Kidney (tissue), 13 donors: ENCODE measurements at regions not wholly inside any gene's neighbourhood (a gene's known extent, or its start where the extent isn't known, plus 50 kb on each side); places are given as distances from the start of the nearest gene placed in this dataset.

ENCODE experiments used
- DNase-seq, 5 donors: peaks; one replicate each; pipeline ENCODE4 v3.0.0-alpha.2; 2013 to 2020
- FAIRE-seq: peaks from 2 replicates; lab custom pipeline; 2012; peaks lifted over from hg19 to GRCh38; lab: Jason Lieb, UNC
- H3K27ac ChIP-seq, 2 donors: one replicate each; pipeline ENCODE4 v1.7.0; 2013; ENCODE audit warnings: low read depth in 2 of 2, low read length in 2 of 2, inconsistent platforms in 1 of 2
- H3K27me3 ChIP-seq: one replicate; pipeline ENCODE4 v1.7.1; 2013; ENCODE audit warnings: low read length, inconsistent platforms; ENCODE audit not compliant: control insufficient read depth, insufficient read depth
- H3K36me3 ChIP-seq, 3 donors: one replicate each; pipeline versions ENCODE4 v1.7.0 to v1.7.1; 2013; ENCODE audit warnings: low read length in 3 of 3, control low read depth in 1 of 3, inconsistent platforms in 1 of 3; ENCODE audit not compliant: insufficient read depth in 3 of 3, control insufficient read depth in 2 of 3
- H3K4me1 ChIP-seq, 3 donors: one replicate each; pipeline versions ENCODE4 v1.7.0 to v1.7.1; 2013; ENCODE audit warnings: low read length in 3 of 3, inconsistent platforms in 1 of 3, low read depth in 1 of 3; ENCODE audit not compliant: control insufficient read depth in 2 of 3, insufficient read depth in 2 of 3
- H3K4me3 ChIP-seq, 3 donors: one replicate each; pipeline versions ENCODE4 v1.7.0 to v1.8.1; 2013; ENCODE audit warnings: low read length in 3 of 3, control low read depth in 1 of 3, inconsistent platforms in 1 of 3
- H3K9ac ChIP-seq, 3 donors: one replicate each; pipeline versions ENCODE4 v1.7.0 to v1.7.1; 2013; ENCODE audit warnings: low read length in 3 of 3, control low read depth in 1 of 3, inconsistent platforms in 1 of 3
- H3K9me3 ChIP-seq, 3 donors: one replicate each; pipeline versions ENCODE4 v1.7.0 to v1.7.1; 2013; ENCODE audit warnings: low read length in 3 of 3, control low read depth in 1 of 3, inconsistent platforms in 1 of 3; ENCODE audit not compliant: control insufficient read depth in 2 of 3, insufficient read depth in 1 of 3
- CTCF ChIP-seq: IDR thresholded peaks from 3 replicates; pipeline ENCODE4 v1.5.1; 2012; ENCODE audit warnings: mild to moderate bottlenecking, moderate library complexity, borderline replicate concordance; ENCODE audit not compliant: insufficient read depth; ENCODE audit errors: extremely low read depth
- intact Hi-C: fragments of 100-400 bp; cut with DNase I; formaldehyde crosslinking; loops from one replicate; pipeline ENCODE4 v1.11.1; 2022
- donor health status: control.
- donor health status: control.
- donor health status: control.
- donor health status: control.
- donor health status: control.
- donor health status: DM: yes; HTN: yes; CAD: no.
- donor health status: Normal renal cell carcinoma (clear cell type).

DNA sequence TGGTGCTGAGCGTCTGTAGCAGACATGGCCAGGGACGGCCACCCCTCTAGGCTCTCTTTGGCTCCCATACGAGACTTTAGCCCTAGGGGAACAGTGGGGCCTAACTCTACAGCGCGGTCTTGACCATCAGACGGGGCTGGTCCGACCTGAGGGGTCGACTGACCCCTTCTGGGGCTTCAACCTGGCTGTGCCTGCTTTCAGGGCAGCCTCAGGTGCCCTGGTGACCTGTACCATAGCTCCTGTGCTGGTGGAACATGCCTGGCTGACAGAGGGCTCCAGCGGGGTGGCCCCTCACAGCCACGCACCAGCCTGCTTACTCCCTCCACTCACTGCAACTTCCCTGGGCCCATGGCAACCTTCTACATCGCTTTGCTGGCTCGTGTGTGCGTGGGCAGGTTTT, 423.4 kb upstream of the SEMA6A start:
- DNase-seq (no peak), FAIRE-seq (no peak)
- intact Hi-C loops: no loop called here

DNA sequence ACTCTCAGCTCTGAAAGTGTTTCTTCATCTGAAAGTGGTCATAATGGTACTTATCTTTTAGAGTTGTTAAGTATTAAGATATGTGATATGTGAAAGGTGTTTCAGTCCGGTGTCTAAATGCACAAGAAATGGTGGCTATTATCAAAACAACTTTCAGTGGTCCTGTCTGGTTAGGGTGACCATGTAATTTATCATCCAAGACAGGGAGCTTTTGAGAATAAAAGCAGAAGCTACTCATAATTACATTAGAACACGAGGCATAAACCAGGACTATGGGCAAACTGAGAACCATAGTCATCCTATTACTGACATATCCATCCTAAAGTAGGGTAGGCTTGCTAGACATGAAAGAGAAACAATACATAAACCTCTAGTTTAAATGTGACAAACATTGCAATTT, 418.1 kb upstream of the SEMA6A start:
- no peaks in the 10 kb centered on the region for H3K9me3 ChIP-seq
- H3K9ac ChIP-seq: no peak overlapping the region
- no peak for DNase-seq
- no peak overlapping the region for H3K4me3 ChIP-seq
- no peak overlapping the region for H3K27ac ChIP-seq
- no peak for FAIRE-seq
- no peaks in the 10 kb centered on the region for H3K36me3 ChIP-seq
- H3K4me1 ChIP-seq: no peaks in the 10 kb centered on the region
- no peaks in the 10 kb centered on the region for H3K27me3 ChIP-seq
- TF ChIP-seq CTCF: no peak
- intact Hi-C loops: no loop called here

More for the DNA sequence above, 423.4 kb upstream of the SEMA6A start:
- Histone ChIP-seq H3K9me3 (no peaks in the 10 kb centered on the region), H3K9ac (no peak overlapping the region), H3K27ac (no peak overlapping the region), H3K4me1 (no peaks in the 10 kb centered on the region), H3K36me3 (no peaks in the 10 kb centered on the region), H3K4me3 (no peak overlapping the region), H3K27me3 (no peaks in the 10 kb centered on the region)
- no peak for TF ChIP-seq CTCF

DNA sequence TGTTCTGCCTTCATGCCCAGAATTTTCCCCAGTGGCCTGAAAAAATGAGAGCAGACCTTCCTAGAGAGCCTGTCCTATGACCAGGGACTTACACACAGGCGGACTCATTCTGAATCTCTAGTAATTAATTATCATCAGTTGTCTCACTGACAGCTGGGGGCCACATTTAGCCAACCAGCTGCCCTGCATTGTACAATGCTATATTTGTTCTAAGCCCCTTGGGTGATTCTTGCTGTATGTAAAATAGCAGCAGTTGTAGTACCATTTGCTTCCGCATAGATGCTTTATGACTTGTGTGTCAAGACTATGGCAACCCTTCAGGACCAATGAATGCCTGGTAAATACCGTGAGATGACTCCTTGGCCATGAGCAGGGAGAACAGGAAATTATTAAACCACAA, 415.4 kb upstream of the SEMA6A start:
- Histone ChIP-seq H3K27ac (no peak overlapping the region), H3K4me3 (no peak overlapping the region), H3K9ac (no peak overlapping the region), H3K36me3 (no peaks in the 10 kb centered on the region), H3K4me1 (no peaks in the 10 kb centered on the region), H3K27me3 (no peaks in the 10 kb centered on the region), H3K9me3 (no peaks in the 10 kb centered on the region)
- TF ChIP-seq CTCF: no peak
- FAIRE-seq (no peak), DNase-seq (no peak)
- intact Hi-C loops: no loop called here

DNA sequence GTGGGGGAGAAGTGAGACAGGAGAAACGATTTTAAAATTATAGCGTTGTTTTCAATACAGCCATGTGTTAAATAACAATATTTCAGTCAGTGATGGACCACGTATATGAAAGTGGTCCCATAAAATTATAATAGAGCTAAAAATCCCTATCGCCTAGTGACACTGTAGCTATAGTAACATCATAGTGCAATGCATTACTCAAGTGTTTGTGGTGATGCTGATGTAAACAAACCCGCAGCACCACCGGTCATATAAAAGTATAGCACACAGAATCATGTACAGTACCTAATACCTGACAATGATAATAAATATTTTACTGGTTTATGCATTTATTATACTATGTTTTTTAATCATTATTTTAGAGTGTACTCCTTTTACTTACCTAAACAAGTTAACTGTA, 407.4 kb upstream of the SEMA6A start:
- H3K4me3 ChIP-seq: no peak overlapping the region
- no peak overlapping the region for H3K9ac ChIP-seq
- DNase-seq: no peak
- FAIRE-seq: no peak
- H3K27ac ChIP-seq: no peak overlapping the region
- no peak for TF ChIP-seq CTCF
- intact Hi-C loops: no loop called here
- no peaks in the 10 kb centered on the region for H3K27me3 ChIP-seq
- no peaks in the 10 kb centered on the region for H3K4me1 ChIP-seq
- H3K9me3 ChIP-seq: no peaks in the 10 kb centered on the region
- H3K36me3 ChIP-seq: no peaks in the 10 kb centered on the region
